Heart left ventricle (tissue), 16 donors: ENCODE measurements at regions not wholly inside any gene's neighbourhood (a gene's known extent, or its start where the extent isn't known, plus 50 kb on each side); places are given as distances from the start of the nearest gene placed in this dataset.

Experiments used
- ATAC-seq, 4 donors: fragments of 200-7000 bp; cut with Tn5 transposase; one replicate each; pipeline ENCODE4 v1.9.1; 2020 to 2022; ENCODE audit warnings: moderate library complexity in 4 of 4, mild to moderate bottlenecking in 3 of 4, moderate number of reproducible peaks in 1 of 4
- DNase-seq, 5 donors: peaks; one replicate each; pipeline ENCODE4 v3.0.0-alpha.2; 2020
- H3K27ac ChIP-seq, 12 donors: fragments of 200-600 bp; sonication (generic) in 4 of 12; one replicate each; pipeline versions ENCODE4 v1.5.0 to v1.8.0; 2016 to 2022; ENCODE audit warnings: mild to moderate bottlenecking in 2 of 12
- H3K27me3 ChIP-seq, 9 donors: fragments of 200-600 bp; sonication (generic) in 2 of 9; one replicate each; pipeline versions ENCODE4 v1.5.1 to v1.8.0; 2016 to 2022; ENCODE audit warnings: mild to moderate bottlenecking in 3 of 9
- H3K36me3 ChIP-seq, 9 donors: fragments of 200-600 bp; sonication (generic) in 2 of 9; one replicate each; pipeline versions ENCODE4 v1.5.0 to v1.8.0; 2018 to 2022; ENCODE audit warnings: mild to moderate bottlenecking in 2 of 9
- H3K4me1 ChIP-seq, 12 donors: fragments of 200-600 bp; sonication (generic) in 4 of 12; one replicate each; pipeline versions ENCODE4 v1.5.0 to v1.8.0; 2016 to 2022; ENCODE audit warnings: mild to moderate bottlenecking in 3 of 12
- H3K4me3 ChIP-seq, 12 donors: fragments of 200-600 bp; sonication (generic) in 4 of 12; one replicate each; pipeline versions ENCODE4 v1.5.0 to v1.8.0; 2017 to 2022; ENCODE audit warnings: mild to moderate bottlenecking in 9 of 12, moderate library complexity in 4 of 12
- H3K9me3 ChIP-seq, 12 donors: fragments of 200-600 bp; sonication (generic) in 4 of 12; one replicate each; pipeline versions ENCODE4 v1.5.0 to v1.8.0; 2016 to 2022; ENCODE audit warnings: mild to moderate bottlenecking in 1 of 12
- CTCF ChIP-seq, 12 donors: fragments of 200-600 bp; sonication (generic) in 4 of 12; IDR thresholded peaks; one replicate each; pipeline versions ENCODE4 v1.5.0 to v1.8.0; 2018 to 2022; ENCODE audit warnings: antibody characterized with exemption in 12 of 12, mild to moderate bottlenecking in 5 of 12
- POLR2A ChIP-seq, 2 donors: fragments of 450-650 bp; IDR thresholded peaks; one replicate each; pipeline ENCODE4 v1.6.1; 2017; ENCODE audit warnings: antibody characterized with exemption in 2 of 2, mild to moderate bottlenecking in 2 of 2, moderate library complexity in 2 of 2
- WGBS, 4 donors: extraction: QIAGEN DNeasy Blood & Tissue Kit in 2 of 4; methylation state at CpG; one replicate each; pipeline versions ENCODE4 v1.1.5 to v1.1.7; 2013 to 2018; 5-methylcytosine and 5-hydroxymethylcytosine counted together
- intact Hi-C, 10 donors: fragments of 100-400 bp; cut with DNase I; formaldehyde crosslinking; loops; one replicate each; pipeline versions ENCODE4 v1.11.1 to v1.14.2; 2022
- donor health status: ischemic (EF 13 %, LVEDD 7.1; RV severe dilation, severe dysfunction).
- donor health status: healthy with polysubstance abuse.
- donor health status: DM: no; HTN: yes; CAD: no.
- donor health status: DM: no; HTN: no; CAD: no.
- donor health status: ischemic (EF 25% LVEDD 6.9; RV normal size, moderate dysfunction).
- donor health status: ischemic (EF 25% LVEDD 5.7; RV mildly dilated, moderate dysfunction).
- donor health status: healthy.
- donor health status: DM: yes; HTN: yes; CAD: no.
- donor health status: ischemic (EF 35%, LVEDD 5.7; RV mildly dilated, moderate dysfunction).
- donor health status: nonischemic (EF 11% LVEDD 7.7; RV severe dilation, severe dysfunction).
- donor health status: DM: yes; HTN: yes; CAD: no.
- donor health status: PGD.
- donor health status: ischemic (EF 29% LVEDD 5.4; RV normal size, mild dysfunction).
- donor health status: nonischemic (EF 23%, LVEDD 6.1; RV moderate dilation, normal function).

GRCh38 chr7:50153995-50154394, 60.9 kb upstream of the ZPBP start:
- DNase-seq (no peak), ATAC-seq (no peak)
- Histone ChIP-seq H3K27me3 (peaks cover 0 to under 1% (median 0%) of the 10 kb centered on the region in 9 donors), H3K4me3 (no peak overlapping the region), H3K27ac (no peak overlapping the region), H3K36me3 (no peaks in the 10 kb centered on the region), H3K9me3 (no peaks in the 10 kb centered on the region), H3K4me1 (peaks cover 0 to 6% (median 0%) of the 10 kb centered on the region in 12 donors)
- TF ChIP-seq CTCF (IDR thresholded peaks at IDR 0.05) (no peak), POLR2A (IDR thresholded peaks at IDR 0.05) (no peak)
- 87 to 89% (median 89%) methylated on average over 6 of the region's 6 CpGs for WGBS, 4 donors
- intact Hi-C loops = no loop called here

GRCh38 chr7:50153148-50153547, 60.1 kb upstream of the ZPBP start:
- Histone ChIP-seq H3K4me3 (no peak overlapping the region), H3K9me3 (no peaks in the 10 kb centered on the region), H3K36me3 (no peaks in the 10 kb centered on the region), H3K27ac (no peak overlapping the region), H3K4me1 (peaks cover 0 to 6% (median 0%) of the 10 kb centered on the region in 12 donors), H3K27me3 (no peaks in the 10 kb centered on the region)
- ATAC-seq = no peak
- intact Hi-C loops = no loop called here
- no peak for TF ChIP-seq POLR2A (IDR thresholded peaks at IDR 0.05)
- TF ChIP-seq CTCF (IDR thresholded peaks at IDR 0.05) = no peak
- DNase-seq = no peak

GRCh38 chr7:50152486-50152885, 59.4 kb upstream of the ZPBP start:
- Histone ChIP-seq H3K9me3 (no peaks in the 10 kb centered on the region), H3K4me1 (peaks cover 0 to 6% (median 0%) of the 10 kb centered on the region in 12 donors), H3K4me3 (no peak overlapping the region), H3K36me3 (no peaks in the 10 kb centered on the region), H3K27me3 (no peaks in the 10 kb centered on the region), H3K27ac (no peak overlapping the region)
- no peak for DNase-seq
- no peak for ATAC-seq
- WGBS, 4 donors = 80 to 88% (median 85%) methylated on average over 8 of the region's 8 CpGs
- TF ChIP-seq CTCF (IDR thresholded peaks at IDR 0.05) (no peak), POLR2A (IDR thresholded peaks at IDR 0.05) (no peak)
- intact Hi-C loops = no loop called here

GRCh38 chr7:50151661-50152060, 58.6 kb upstream of the ZPBP start:
- ATAC-seq (no peak), DNase-seq (no peak)
- TF ChIP-seq POLR2A (IDR thresholded peaks at IDR 0.05) (no peak), CTCF (IDR thresholded peaks at IDR 0.05) (no peak)
- intact Hi-C loops = no loop called here
- H3K36me3 ChIP-seq = no peaks in the 10 kb centered on the region
- H3K4me1 ChIP-seq = peaks cover 0 to 4% (median 0%) of the 10 kb centered on the region in 12 donors
- no peak overlapping the region for H3K27ac ChIP-seq
- H3K4me3 ChIP-seq = no peak overlapping the region
- no peaks in the 10 kb centered on the region for H3K9me3 ChIP-seq
- H3K27me3 ChIP-seq = peaks cover 0 to 2% (median 0%) of the 10 kb centered on the region in 9 donors
- 57 to 79% (median 62%) methylated on average over 3 of the region's 3 CpGs for WGBS, 4 donors
